ENCODE measurements at regions not wholly inside any gene's neighbourhood (a gene's known extent, or its start where the extent isn't known, plus 50 kb on each side); places are given as distances from the start of the nearest gene placed in this dataset.
"Not testable (repeated sequence)": the region's sequence is repeated elsewhere in the genome, so short reads cannot be mapped to it uniquely, and the experiment has no call there.

GRCh38 chr13:50626101-50626547, 217.4 kb downstream of the DLEU7 start:
- CTCF ChIA-PET: no interaction called here
- intact Hi-C loops (cut with micrococcal nuclease; ENCODE audit: unreplicated experiment): no loop called here
- TF ChIP-seq CTCF (conservative IDR thresholded peaks at IDR 0.05): no peak
- TF ChIP-seq EZH2 (IDR thresholded peaks at IDR 0.05; ENCODE audit: low read depth): no peak

GRCh38 chr13:50627111-50627510, 216.4 kb downstream of the DLEU7 start:
- Histone ChIP-seq H3K9me2 (ENCODE audit: insufficient read depth) (no peaks in the 10 kb centered on the region), H3K79me2 (ENCODE audit: low read depth) (no peaks in the 10 kb centered on the region), H4K20me1 (ENCODE audit: insufficient read depth) (no peaks in the 10 kb centered on the region), H2AFZ (no peak overlapping the region), H3K36me3 (ENCODE audit: low read depth) (no peaks in the 10 kb centered on the region), H3K9me3 (ENCODE audit: insufficient read depth, low read depth) (no peaks in the 10 kb centered on the region), H3K4me2 (no peak overlapping the region), H3F3A (ENCODE audit: insufficient read depth, low read depth) (no peaks in the 10 kb centered on the region), H3K27ac (no peak overlapping the region), H3K4me3 (no peak overlapping the region), H3K4me1 (replicated peaks; ENCODE audit: insufficient read depth) (no peaks in the 10 kb centered on the region), H3K27me3 (ENCODE audit: insufficient read depth, low read depth) (no peaks in the 10 kb centered on the region)
- no peak for TF ChIP-seq EZH2 (IDR thresholded peaks at IDR 0.05; ENCODE audit: low read depth)
- TF ChIP-seq CTCF (conservative IDR thresholded peaks at IDR 0.05): no peak
- BruUV-seq (replicated peaks): no TSS peak
- ChIA-PET POLR2A (ENCODE audit: unreplicated experiment) (no interaction called here), CTCF (no interaction called here)
- intact Hi-C loops (cut with micrococcal nuclease; ENCODE audit: unreplicated experiment): no loop called here
- no peak for DNase-seq

More at GRCh38 chr13:50626101-50626547, 217.4 kb downstream of the DLEU7 start:
- no peaks in the 10 kb centered on the region for H4K20me1 ChIP-seq (ENCODE audit: insufficient read depth)
- no peaks in the 10 kb centered on the region for H3K79me2 ChIP-seq (ENCODE audit: low read depth)
- no peaks in the 10 kb centered on the region for H3K4me1 ChIP-seq (replicated peaks; ENCODE audit: insufficient read depth)
- no peaks in the 10 kb centered on the region for H3K36me3 ChIP-seq (ENCODE audit: low read depth)
- H3K4me3 ChIP-seq: no peak overlapping the region
- no peaks in the 10 kb centered on the region for H3F3A ChIP-seq (ENCODE audit: insufficient read depth, low read depth)
- H2AFZ ChIP-seq: no peak overlapping the region
- no peaks in the 10 kb centered on the region for H3K9me3 ChIP-seq (ENCODE audit: insufficient read depth, low read depth)
- no peak for DNase-seq
- POLR2A ChIA-PET (ENCODE audit: unreplicated experiment): no interaction called here
- H3K4me2 ChIP-seq: no peak overlapping the region
- H3K27me3 ChIP-seq (ENCODE audit: insufficient read depth, low read depth): no peaks in the 10 kb centered on the region
- H3K27ac ChIP-seq: no peak overlapping the region
- no TSS peak for BruUV-seq (replicated peaks)
- H3K9me2 ChIP-seq (ENCODE audit: insufficient read depth): no peaks in the 10 kb centered on the region

- H3K27ac ChIP-seq; H3K9me2 ChIP-seq (ENCODE audit: insufficient read depth); H3F3A ChIP-seq (ENCODE audit: insufficient read depth, low read depth); H3K9me3 ChIP-seq (ENCODE audit: insufficient read depth, low read depth); H3K79me2 ChIP-seq (ENCODE audit: low read depth); intact Hi-C loops (cut with micrococcal nuclease; ENCODE audit: unreplicated experiment); CTCF ChIA-PET; H3K4me2 ChIP-seq; POLR2A ChIA-PET (ENCODE audit: unreplicated experiment); BruUV-seq (replicated peaks); H3K27me3 ChIP-seq (ENCODE audit: insufficient read depth, low read depth); DNase-seq; H3K4me3 ChIP-seq; H3K4me1 ChIP-seq (replicated peaks; ENCODE audit: insufficient read depth); H4K20me1 ChIP-seq (ENCODE audit: insufficient read depth); H2AFZ ChIP-seq; H3K36me3 ChIP-seq (ENCODE audit: low read depth): not testable (repeated sequence)
Observed at GRCh38 chr13:50628512-50628911, 215.0 kb downstream of the DLEU7 start.

DNA sequence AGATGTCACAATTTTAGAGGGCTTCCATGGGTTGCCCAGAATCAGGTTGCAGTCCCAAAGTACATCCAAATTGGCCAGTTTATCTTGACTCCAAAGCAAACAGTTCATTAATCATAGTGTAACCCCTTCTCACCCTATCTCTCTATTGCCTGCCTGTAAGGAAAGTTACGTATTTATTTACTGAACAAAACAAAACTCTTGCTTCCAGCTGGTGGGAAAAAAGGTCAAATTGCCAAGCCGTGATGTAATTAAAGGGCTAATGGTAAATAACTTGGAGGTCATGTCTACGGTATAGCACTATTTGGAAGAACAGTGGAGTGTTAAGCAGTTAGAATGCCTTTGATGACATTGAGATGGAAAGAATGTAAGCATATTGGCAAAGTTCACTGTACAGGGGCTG, 214.0 kb downstream of the DLEU7 start:
- Histone ChIP-seq H2AFZ (no peak overlapping the region), H3K4me2 (no peak overlapping the region), H3K4me1 (replicated peaks; ENCODE audit: insufficient read depth) (no peaks in the 10 kb centered on the region), H3K9me3 (ENCODE audit: insufficient read depth, low read depth) (no peaks in the 10 kb centered on the region), H3K27me3 (ENCODE audit: insufficient read depth, low read depth) (no peaks in the 10 kb centered on the region), H3F3A (ENCODE audit: insufficient read depth, low read depth) (no peaks in the 10 kb centered on the region), H3K79me2 (ENCODE audit: low read depth) (no peaks in the 10 kb centered on the region), H3K36me3 (ENCODE audit: low read depth) (no peaks in the 10 kb centered on the region), H3K27ac (no peak overlapping the region), H4K20me1 (ENCODE audit: insufficient read depth) (no peaks in the 10 kb centered on the region), H3K9me2 (ENCODE audit: insufficient read depth) (no peaks in the 10 kb centered on the region), H3K4me3 (no peak overlapping the region)
- POLR2A ChIA-PET (ENCODE audit: unreplicated experiment): no interaction called here
- CTCF ChIA-PET: no interaction called here
- no peak for DNase-seq
- TF ChIP-seq CTCF (conservative IDR thresholded peaks at IDR 0.05): no peak
- TF ChIP-seq EZH2 (IDR thresholded peaks at IDR 0.05; ENCODE audit: low read depth): no peak
- intact Hi-C loops (cut with micrococcal nuclease; ENCODE audit: unreplicated experiment): no loop called here
- BruUV-seq (replicated peaks): no TSS peak

Measured in PC-9 (cell line).